H9 (cell line): ENCODE measurements at regions not wholly inside any gene's neighbourhood (a gene's known extent, or its start where the extent isn't known, plus 50 kb on each side); places are given as distances from the start of the nearest gene placed in this dataset.

ENCODE experiments used
- DNase-seq: peaks from one replicate; pipeline ENCODE4 v3.0.0-alpha.2; 2017
- H2AFZ ChIP-seq: one replicate; pipeline ENCODE4 v1.6.1; 2013; ENCODE audit warnings: mild to moderate bottlenecking, low read length, control low read depth, moderate library complexity
- H2AK5ac ChIP-seq: 2 replicates; pipeline ENCODE4 v1.6.1; 2013; ENCODE audit warnings: low read length, control low read depth, mixed read lengths; ENCODE audit not compliant: insufficient read length
- H2BK120ac ChIP-seq: one replicate; pipeline ENCODE4 v1.6.1; 2013; ENCODE audit warnings: low read depth, mild to moderate bottlenecking, low read length, control low read depth, inconsistent platforms; ENCODE audit not compliant: poor library complexity, severe bottlenecking
- H2BK12ac ChIP-seq: 2 replicates; pipeline ENCODE4 v1.6.1; 2013; ENCODE audit warnings: low read length, control low read depth, mixed read lengths, low read depth; ENCODE audit not compliant: insufficient read length
- H2BK15ac ChIP-seq: 2 replicates; pipeline ENCODE4 v1.6.1; 2013; ENCODE audit warnings: low read depth, low read length, control low read depth
- H2BK20ac ChIP-seq: one replicate; pipeline ENCODE4 v1.6.1; 2013; ENCODE audit warnings: low read depth, mild to moderate bottlenecking, low read length, control low read depth, inconsistent platforms; ENCODE audit not compliant: poor library complexity, severe bottlenecking
- H2BK5ac ChIP-seq: 2 replicates; pipeline ENCODE4 v1.6.1; 2013; ENCODE audit warnings: low read length, control low read depth, mixed read lengths; ENCODE audit not compliant: insufficient read length
- H3K14ac ChIP-seq: 2 replicates; pipeline ENCODE4 v1.6.1; 2013; ENCODE audit warnings: low read length, control low read depth; ENCODE audit not compliant: insufficient read depth
- H3K18ac ChIP-seq: 2 replicates; pipeline ENCODE4 v1.6.1; 2013; ENCODE audit warnings: low read depth, mild to moderate bottlenecking, mixed read lengths, low read length, control low read depth; ENCODE audit not compliant: insufficient read length
- H3K23ac ChIP-seq: 2 replicates; pipeline ENCODE4 v1.6.1; 2013; ENCODE audit warnings: low read length, control low read depth, mixed read lengths, low read depth; ENCODE audit not compliant: insufficient read length
- H3K23me2 ChIP-seq: 2 replicates; pipeline ENCODE4 v1.6.1; 2013; ENCODE audit warnings: low read depth, mild to moderate bottlenecking, mixed read lengths, low read length, control low read depth; ENCODE audit not compliant: insufficient read length, poor library complexity, severe bottlenecking
- H3K27ac ChIP-seq: 2 replicates; pipeline ENCODE4 v1.5.1; 2013; ENCODE audit warnings: low read length, control low read depth, mixed read lengths, low read depth; ENCODE audit not compliant: insufficient read length
- H3K27me3 ChIP-seq: 2 replicates; pipeline ENCODE4 v1.6.1; 2013; ENCODE audit warnings: low read length, control low read depth, inconsistent platforms; ENCODE audit not compliant: insufficient read depth
- H3K4ac ChIP-seq: 2 replicates; pipeline ENCODE4 v1.6.1; 2013; ENCODE audit warnings: low read depth, mild to moderate bottlenecking, control low read depth, inconsistent platforms, low read length, moderate library complexity
- H3K4me1 ChIP-seq: 2 replicates; pipeline ENCODE4 v1.6.1; 2013; ENCODE audit warnings: low read length, control low read depth, inconsistent platforms; ENCODE audit not compliant: insufficient read depth
- H3K4me2 ChIP-seq: 2 replicates; pipeline ENCODE4 v1.6.1; 2013; ENCODE audit warnings: low read length, control low read depth, mixed read lengths; ENCODE audit not compliant: insufficient read length, insufficient read depth
- H3K56ac ChIP-seq: 2 replicates; pipeline ENCODE4 v1.6.1; 2013; ENCODE audit warnings: low read depth, mild to moderate bottlenecking, mixed read lengths, low read length, control low read depth; ENCODE audit not compliant: insufficient read length
- H3K79me1 ChIP-seq: 2 replicates; pipeline ENCODE4 v1.6.1; 2013; ENCODE audit warnings: low read depth, mild to moderate bottlenecking, moderate library complexity, low read length, control low read depth, inconsistent platforms; ENCODE audit not compliant: insufficient read depth, poor library complexity, severe bottlenecking
- H3K79me2 ChIP-seq: 2 replicates; pipeline ENCODE4 v1.6.1; 2013; ENCODE audit warnings: low read length, control low read depth, inconsistent platforms; ENCODE audit not compliant: insufficient read depth
- H3K9ac ChIP-seq: 2 replicates; pipeline ENCODE4 v1.6.1; 2013; ENCODE audit warnings: low read length, control low read depth, mixed read lengths; ENCODE audit not compliant: insufficient read length; ENCODE audit errors: extremely low read depth
- H3K9me3 ChIP-seq: one replicate; pipeline ENCODE4 v1.6.1; 2013; ENCODE audit warnings: low read depth, low read length, inconsistent platforms; ENCODE audit not compliant: control insufficient read depth
- H3T11ph ChIP-seq: one replicate; pipeline ENCODE4 v1.6.1; 2013; ENCODE audit warnings: mild to moderate bottlenecking, low read length, control low read depth, inconsistent platforms
- H4K20me1 ChIP-seq: one replicate; pipeline ENCODE4 v1.6.1; 2013; ENCODE audit not compliant: control insufficient read depth, insufficient read length, insufficient read depth
- H4K5ac ChIP-seq: 2 replicates; pipeline ENCODE4 v1.6.1; 2013; ENCODE audit warnings: low read depth, mild to moderate bottlenecking, mixed read lengths, low read length, control low read depth; ENCODE audit not compliant: insufficient read length
- H4K8ac ChIP-seq: replicated peaks from 2 replicates; pipeline ENCODE4 v1.6.1; 2013; ENCODE audit warnings: low read length, control low read depth, mixed read lengths, low read depth; ENCODE audit not compliant: insufficient read length
- H4K91ac ChIP-seq: 2 replicates; pipeline ENCODE4 v1.6.1; 2013; ENCODE audit warnings: low read depth, mild to moderate bottlenecking, moderate library complexity, mixed read lengths, low read length, control low read depth; ENCODE audit not compliant: insufficient read length
- H3K27ac Mint-ChIP-seq, 3 experiments: 2 replicates in 2 of 3; 3 replicates in 1 of 3; pipeline ENCODE4 v1.8.0; 2020 to 2021; ENCODE audit warnings: mixed read lengths in 3 of 3, mild to moderate bottlenecking in 1 of 3, moderate library complexity in 1 of 3
- H3K27me3 Mint-ChIP-seq: 2 replicates; pipeline ENCODE4 v1.8.0; 2021; ENCODE audit warnings: low read depth, mild to moderate bottlenecking, moderate library complexity, mixed read lengths
- H3K36me3 Mint-ChIP-seq, 3 experiments: 2 replicates in 2 of 3; 3 replicates in 1 of 3; pipeline ENCODE4 v1.8.0; 2020 to 2021; ENCODE audit warnings: low read depth in 3 of 3, mixed read lengths in 3 of 3; ENCODE audit not compliant: insufficient read depth in 1 of 3
- H3K4me1 Mint-ChIP-seq, 2 experiments: 2 replicates each; pipeline ENCODE4 v1.8.0; 2020; ENCODE audit warnings: mixed read lengths in 2 of 2
- H3K4me3 Mint-ChIP-seq, 2 experiments: 2 replicates in 1 of 2; 3 replicates in 1 of 2; pipeline ENCODE4 v1.8.0; 2020 to 2021; ENCODE audit warnings: mild to moderate bottlenecking in 2 of 2, mixed read lengths in 2 of 2, moderate library complexity in 1 of 2
- H3K9me3 Mint-ChIP-seq, 2 experiments: 2 replicates in 1 of 2; 3 replicates in 1 of 2; pipeline ENCODE4 v1.8.0; 2020; ENCODE audit warnings: mild to moderate bottlenecking in 2 of 2, mixed read lengths in 2 of 2, moderate library complexity in 1 of 2
- whole genome bisulfite sequencing: extraction: QIAGEN DNeasy Blood & Tissue Kit; methylation state at CpG from one replicate; pipeline ENCODE4 v1.1.7; 2013; ENCODE audit warnings: missing lambda C conversion rate, low lambda C conversion rate, mixed read lengths; ENCODE audit not compliant: insufficient read length; ENCODE audit errors: extremely low coverage; 5-methylcytosine and 5-hydroxymethylcytosine counted together
- TF ChIP-seq, protein P1 (sequence below): fragments of 200-600 bp; sonication (generic); conservative IDR thresholded peaks from 3 replicates; pipeline ENCODE4 v1.8.0; 2021; ENCODE audit warnings: antibody characterized with exemption, mild to moderate bottlenecking

DNA sequence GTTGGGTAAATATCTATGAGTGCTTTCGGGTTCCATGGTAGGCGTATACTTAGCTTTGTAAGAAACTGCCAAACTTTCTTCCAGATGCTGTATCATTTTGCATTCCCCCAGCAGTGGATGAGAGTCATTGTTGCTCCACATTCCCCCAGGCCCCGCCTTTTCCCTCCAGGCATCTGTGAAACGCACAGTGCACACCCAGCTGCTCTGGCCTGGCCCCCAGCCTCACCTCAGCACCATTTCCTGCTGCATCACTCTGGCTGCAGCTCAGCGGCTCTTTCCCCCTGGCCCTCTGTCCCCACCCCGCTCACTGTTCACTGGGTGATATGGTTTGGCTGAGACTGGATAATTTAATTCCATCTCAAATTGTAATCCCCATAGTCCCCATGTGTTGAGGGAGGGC, 76.6 kb upstream of the SPTLC1 start:
- no peaks in the 10 kb centered on the region for H3K79me1 ChIP-seq
- no peak for DNase-seq
- no peak overlapping the region for H2BK5ac ChIP-seq
- no peak overlapping the region for H3K4ac ChIP-seq
- no peak overlapping the region for H3K56ac ChIP-seq
- H3K79me2 ChIP-seq, result no peaks in the 10 kb centered on the region
- TF ChIP-seq, protein P1, sequence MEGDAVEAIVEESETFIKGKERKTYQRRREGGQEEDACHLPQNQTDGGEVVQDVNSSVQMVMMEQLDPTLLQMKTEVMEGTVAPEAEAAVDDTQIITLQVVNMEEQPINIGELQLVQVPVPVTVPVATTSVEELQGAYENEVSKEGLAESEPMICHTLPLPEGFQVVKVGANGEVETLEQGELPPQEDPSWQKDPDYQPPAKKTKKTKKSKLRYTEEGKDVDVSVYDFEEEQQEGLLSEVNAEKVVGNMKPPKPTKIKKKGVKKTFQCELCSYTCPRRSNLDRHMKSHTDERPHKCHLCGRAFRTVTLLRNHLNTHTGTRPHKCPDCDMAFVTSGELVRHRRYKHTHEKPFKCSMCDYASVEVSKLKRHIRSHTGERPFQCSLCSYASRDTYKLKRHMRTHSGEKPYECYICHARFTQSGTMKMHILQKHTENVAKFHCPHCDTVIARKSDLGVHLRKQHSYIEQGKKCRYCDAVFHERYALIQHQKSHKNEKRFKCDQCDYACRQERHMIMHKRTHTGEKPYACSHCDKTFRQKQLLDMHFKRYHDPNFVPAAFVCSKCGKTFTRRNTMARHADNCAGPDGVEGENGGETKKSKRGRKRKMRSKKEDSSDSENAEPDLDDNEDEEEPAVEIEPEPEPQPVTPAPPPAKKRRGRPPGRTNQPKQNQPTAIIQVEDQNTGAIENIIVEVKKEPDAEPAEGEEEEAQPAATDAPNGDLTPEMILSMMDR, result no peak
- H3K27me3 ChIP-seq, result no peaks in the 10 kb centered on the region
- H4K5ac ChIP-seq, result no peak overlapping the region
- Mint-ChIP-seq H3K27me3 (no peaks in the 10 kb centered on the region; the same call in 1 of the 2 replicates), H3K4me3 (no peak overlapping the region), H3K9me3 (peaks cover 0 to 7% of the 10 kb centered on the region in 2 experiments; a peak in 2 of 5 replicates), H3K27ac (no peak overlapping the region), H3K36me3 (no peaks in the 10 kb centered on the region), H3K4me1 (peaks cover 4 to 9% of the 10 kb centered on the region in 2 experiments)
- H3K4me1 ChIP-seq, result no peaks in the 10 kb centered on the region
- H4K20me1 ChIP-seq, result no peaks in the 10 kb centered on the region
- no peak overlapping the region for H2BK12ac ChIP-seq
- no peak overlapping the region for H3K27ac ChIP-seq
- no peak overlapping the region for H2BK20ac ChIP-seq
- H3K23ac ChIP-seq, result no peak overlapping the region
- no peak overlapping the region for H4K8ac ChIP-seq
- no peak overlapping the region for H3T11ph ChIP-seq
- H3K23me2 ChIP-seq, result no peaks in the 10 kb centered on the region
- no peak overlapping the region for H4K91ac ChIP-seq
- no peak overlapping the region for H3K9ac ChIP-seq
- no CpG with 5 or more reads among the region's 6 CpGs for WGBS
- H2BK120ac ChIP-seq, result no peak overlapping the region
- no peak overlapping the region for H2AK5ac ChIP-seq
- H2AFZ ChIP-seq, result no peak overlapping the region
- H3K9me3 ChIP-seq, result no peaks in the 10 kb centered on the region
- H3K14ac ChIP-seq, result no peak overlapping the region
- no peak overlapping the region for H3K18ac ChIP-seq
- no peak overlapping the region for H3K4me2 ChIP-seq
- no peak overlapping the region for H2BK15ac ChIP-seq
